GM12875 (cell line): ENCODE measurements at regions not wholly inside any gene's neighbourhood (a gene's known extent, or its start where the extent isn't known, plus 50 kb on each side); places are given as distances from the start of the nearest gene placed in this dataset.

ENCODE experiments used
- H3K4me3 ChIP-seq: one replicate; pipeline ENCODE4 v1.5.1; 2011; ENCODE audit warnings: low read depth, low read length, control low read depth
- TF ChIP-seq, protein P1 (sequence below): IDR thresholded peaks from 2 replicates; pipeline ENCODE4 v1.5.1; 2011; ENCODE audit warnings: low read depth, mild to moderate bottlenecking, control low read depth, inconsistent platforms, low read length, moderate library complexity, borderline replicate concordance; ENCODE audit not compliant: insufficient read depth

DNA sequence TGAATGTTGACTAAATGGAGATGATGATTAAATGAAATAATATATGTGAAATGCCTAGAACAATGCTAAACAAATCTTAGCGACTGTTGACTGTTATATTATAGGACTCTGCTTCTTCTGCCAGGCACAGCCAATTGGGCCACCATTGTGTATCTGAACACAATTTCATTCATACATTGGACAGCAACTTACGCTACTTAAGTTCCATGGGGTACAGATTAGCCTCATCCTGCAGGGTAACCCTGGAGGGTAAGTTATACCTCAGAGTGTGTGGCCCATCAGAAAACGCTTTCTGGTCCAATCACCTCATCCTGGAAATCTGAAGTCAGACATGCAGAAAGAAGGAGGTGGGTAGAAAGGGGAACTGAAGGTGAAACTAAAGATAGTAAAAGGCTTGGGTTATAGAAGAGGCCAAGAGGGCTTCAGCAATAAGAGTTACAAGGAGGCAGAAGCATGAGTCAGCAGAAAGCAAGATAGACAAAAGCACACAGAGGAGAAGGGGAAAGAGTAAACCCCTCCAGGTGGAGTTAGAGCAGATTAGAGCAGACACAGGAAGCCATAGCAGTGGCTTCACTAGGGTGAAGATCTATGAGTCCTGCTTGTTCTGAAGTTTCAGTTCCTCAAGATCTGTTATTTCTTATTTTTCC lies 119.3 kb upstream of the SLC24A5 start:
- no peak overlapping the region for H3K4me3 ChIP-seq
- TF ChIP-seq, protein P1, sequence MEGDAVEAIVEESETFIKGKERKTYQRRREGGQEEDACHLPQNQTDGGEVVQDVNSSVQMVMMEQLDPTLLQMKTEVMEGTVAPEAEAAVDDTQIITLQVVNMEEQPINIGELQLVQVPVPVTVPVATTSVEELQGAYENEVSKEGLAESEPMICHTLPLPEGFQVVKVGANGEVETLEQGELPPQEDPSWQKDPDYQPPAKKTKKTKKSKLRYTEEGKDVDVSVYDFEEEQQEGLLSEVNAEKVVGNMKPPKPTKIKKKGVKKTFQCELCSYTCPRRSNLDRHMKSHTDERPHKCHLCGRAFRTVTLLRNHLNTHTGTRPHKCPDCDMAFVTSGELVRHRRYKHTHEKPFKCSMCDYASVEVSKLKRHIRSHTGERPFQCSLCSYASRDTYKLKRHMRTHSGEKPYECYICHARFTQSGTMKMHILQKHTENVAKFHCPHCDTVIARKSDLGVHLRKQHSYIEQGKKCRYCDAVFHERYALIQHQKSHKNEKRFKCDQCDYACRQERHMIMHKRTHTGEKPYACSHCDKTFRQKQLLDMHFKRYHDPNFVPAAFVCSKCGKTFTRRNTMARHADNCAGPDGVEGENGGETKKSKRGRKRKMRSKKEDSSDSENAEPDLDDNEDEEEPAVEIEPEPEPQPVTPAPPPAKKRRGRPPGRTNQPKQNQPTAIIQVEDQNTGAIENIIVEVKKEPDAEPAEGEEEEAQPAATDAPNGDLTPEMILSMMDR = no peak

- TF ChIP-seq, protein P1 = no peak
- H3K4me3 ChIP-seq = no peak overlapping the region
Measured at GRCh38 chr15:48002767-48003166, 118.0 kb upstream of the SLC24A5 start.

GRCh38 chr15:48003441-48003840 lies 117.3 kb upstream of the SLC24A5 start:
- H3K4me3 ChIP-seq = no peak overlapping the region
- TF ChIP-seq, protein P1 = no peak

- TF ChIP-seq, protein P1 = no peak
- no peak overlapping the region for H3K4me3 ChIP-seq
Measured at GRCh38 chr15:48005077-48005476, 115.7 kb upstream of the SLC24A5 start.

GRCh38 chr15:48006031-48006511 lies 114.7 kb upstream of the SLC24A5 start:
- H3K4me3 ChIP-seq = no peak overlapping the region
- TF ChIP-seq, protein P1 = no peak

DNA sequence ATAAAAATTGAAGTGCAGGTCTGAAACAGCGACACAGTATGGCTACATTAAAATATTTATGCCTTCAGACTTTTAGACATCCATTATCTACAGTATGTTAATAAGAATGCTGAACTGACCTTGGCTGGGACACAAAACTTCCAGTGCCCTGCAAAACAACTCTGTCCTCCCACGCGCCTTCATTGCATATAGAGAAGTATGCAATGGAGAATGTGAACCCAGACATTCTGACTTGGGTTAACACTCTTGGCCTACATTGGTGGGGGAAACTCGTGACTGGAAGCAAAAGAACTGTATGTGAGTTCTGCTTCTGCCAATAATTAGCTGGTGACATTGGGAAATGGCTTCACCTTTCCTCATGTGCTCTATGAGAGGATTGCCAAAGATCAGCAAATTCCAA lies 110.5 kb upstream of the SLC24A5 start:
- TF ChIP-seq, protein P1 = no peak
- H3K4me3 ChIP-seq = no peak overlapping the region

DNA sequence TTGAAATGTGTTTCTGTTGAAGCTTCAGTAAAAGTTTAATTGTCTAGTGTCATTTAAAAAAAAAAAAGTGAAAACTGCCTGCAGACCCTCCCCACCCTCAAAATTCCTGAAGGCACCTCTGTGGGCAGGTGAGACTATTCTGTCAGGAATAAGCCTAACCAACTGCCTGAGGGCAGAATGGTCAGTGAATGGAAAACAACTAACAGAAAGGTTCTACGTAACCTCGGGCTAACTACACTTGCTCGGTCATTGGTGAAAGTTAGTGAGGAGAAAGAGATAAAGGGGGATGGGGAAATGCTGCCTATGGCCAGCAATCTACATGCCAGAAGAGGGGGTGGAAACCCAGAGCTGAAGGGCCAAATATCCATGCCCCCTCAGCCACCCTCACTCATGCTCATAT lies 108.6 kb upstream of the SLC24A5 start:
- TF ChIP-seq, protein P1 = no peak
- no peak overlapping the region for H3K4me3 ChIP-seq
